HuH-7.5 (cell line): ENCODE measurements at regions not wholly inside any gene's neighbourhood (a gene's known extent, or its start where the extent isn't known, plus 50 kb on each side); places are given as distances from the start of the nearest gene placed in this dataset.

Experiments
- DNase-seq: peaks from one replicate; pipeline ENCODE4 v3.0.0; 2011; ENCODE audit warnings: low spot score

DNA sequence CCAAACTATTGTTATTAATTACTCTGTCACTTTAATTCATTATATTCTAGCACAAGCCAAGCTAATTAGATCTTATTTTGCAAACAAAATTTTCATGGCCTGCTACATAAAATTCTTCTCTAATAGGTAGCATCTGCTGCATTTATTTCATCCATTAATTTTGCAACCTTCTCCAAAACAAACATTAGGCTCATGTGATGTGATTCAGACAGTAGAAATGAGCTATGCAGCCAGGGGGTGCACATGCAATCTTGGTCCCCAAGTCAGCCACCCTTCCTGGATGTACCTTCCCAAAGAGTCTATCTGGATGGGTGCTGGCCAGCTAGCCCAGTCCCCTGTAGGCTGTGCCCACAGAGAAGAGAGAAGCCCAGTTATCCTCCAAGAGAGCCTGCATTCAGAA, 242.1 kb upstream of the OSR1 start:
- DNase-seq = no peak

DNA sequence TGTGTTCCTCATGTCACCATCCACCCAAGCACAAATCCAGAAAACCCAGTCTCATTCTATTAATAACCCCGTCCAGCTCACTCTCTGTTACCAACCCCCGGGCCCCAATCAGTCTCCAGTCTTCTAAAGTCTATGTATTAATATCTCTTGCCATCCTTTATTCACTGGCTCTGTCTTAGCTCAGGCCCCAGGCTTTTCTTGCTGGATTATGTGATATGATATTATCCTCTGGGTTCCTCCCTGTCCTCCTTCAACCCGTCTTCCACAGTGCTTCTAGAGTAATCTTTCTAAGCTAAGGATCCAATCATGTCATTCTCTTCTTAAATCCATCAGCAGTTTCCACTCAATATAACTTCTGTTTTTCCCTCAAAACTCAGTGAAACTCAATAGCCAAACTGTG, 240.5 kb upstream of the OSR1 start:
- DNase-seq = no peak

- no peak for DNase-seq
Observed at GRCh38 chr2:19592197-19592596, 233.8 kb upstream of the OSR1 start.

- no peak for DNase-seq
Observed at GRCh38 chr2:19589791-19590190, 231.4 kb upstream of the OSR1 start.

- DNase-seq = no peak
Observed at GRCh38 chr2:19580830-19581229, 222.4 kb upstream of the OSR1 start.

- no peak for DNase-seq
Observed at GRCh38 chr2:19580264-19580663, 221.8 kb upstream of the OSR1 start.

DNA sequence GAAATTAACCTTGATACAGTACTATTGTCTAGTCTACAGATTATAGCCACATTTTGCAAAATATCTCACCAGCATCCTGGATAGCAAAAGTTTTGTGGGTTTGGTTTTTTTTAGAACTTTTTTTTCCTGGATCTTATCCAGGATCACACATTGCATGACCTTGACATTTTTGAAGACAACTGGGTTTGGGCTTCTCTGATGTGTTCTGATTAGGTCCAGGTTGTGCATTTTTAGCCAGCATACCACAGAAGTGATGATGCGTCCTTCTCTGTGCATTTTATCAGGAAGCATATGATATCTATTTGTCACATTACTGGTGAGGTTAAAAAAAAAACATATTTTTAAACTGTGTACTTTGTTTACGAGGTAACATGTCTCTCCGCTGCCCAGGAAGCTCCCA, 221.0 kb upstream of the OSR1 start:
- no peak for DNase-seq

- DNase-seq = no peak
Observed at GRCh38 chr2:19577723-19578122, 219.3 kb upstream of the OSR1 start.

- no peak for DNase-seq
Observed at GRCh38 chr2:19576411-19576810, 218.0 kb upstream of the OSR1 start.

GRCh38 chr2:19575641-19576040, 217.2 kb upstream of the OSR1 start:
- no peak for DNase-seq

GRCh38 chr2:19574778-19575260, 216.4 kb upstream of the OSR1 start:
- no peak for DNase-seq

GRCh38 chr2:19573784-19574183, 215.4 kb upstream of the OSR1 start:
- no peak for DNase-seq

GRCh38 chr2:19571773-19572172, 213.3 kb upstream of the OSR1 start:
- DNase-seq = no peak

GRCh38 chr2:19569300-19569791, 210.9 kb upstream of the OSR1 start:
- no peak for DNase-seq

DNA sequence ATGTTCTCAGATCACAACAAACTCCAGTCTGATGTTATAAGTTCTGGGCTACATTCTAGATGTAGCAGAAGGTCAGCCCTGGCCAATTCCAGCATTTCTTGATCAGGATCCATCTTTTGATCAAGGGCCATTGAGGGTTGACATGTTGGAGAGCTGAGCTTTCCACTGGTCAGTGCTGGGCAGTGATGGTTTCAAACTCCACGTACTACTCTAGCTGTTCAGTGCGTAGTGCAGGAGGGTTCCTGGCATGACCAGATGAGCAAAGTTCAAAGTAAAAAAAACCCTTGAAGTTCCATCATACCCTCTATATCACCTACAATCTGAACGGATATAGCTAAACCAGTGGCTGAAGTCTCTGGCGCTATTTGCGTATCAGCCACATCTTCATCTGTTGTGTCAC, 210.4 kb upstream of the OSR1 start:
- DNase-seq = no peak

GRCh38 chr2:19560785-19561184, 202.4 kb upstream of the OSR1 start:
- DNase-seq = no peak

DNA sequence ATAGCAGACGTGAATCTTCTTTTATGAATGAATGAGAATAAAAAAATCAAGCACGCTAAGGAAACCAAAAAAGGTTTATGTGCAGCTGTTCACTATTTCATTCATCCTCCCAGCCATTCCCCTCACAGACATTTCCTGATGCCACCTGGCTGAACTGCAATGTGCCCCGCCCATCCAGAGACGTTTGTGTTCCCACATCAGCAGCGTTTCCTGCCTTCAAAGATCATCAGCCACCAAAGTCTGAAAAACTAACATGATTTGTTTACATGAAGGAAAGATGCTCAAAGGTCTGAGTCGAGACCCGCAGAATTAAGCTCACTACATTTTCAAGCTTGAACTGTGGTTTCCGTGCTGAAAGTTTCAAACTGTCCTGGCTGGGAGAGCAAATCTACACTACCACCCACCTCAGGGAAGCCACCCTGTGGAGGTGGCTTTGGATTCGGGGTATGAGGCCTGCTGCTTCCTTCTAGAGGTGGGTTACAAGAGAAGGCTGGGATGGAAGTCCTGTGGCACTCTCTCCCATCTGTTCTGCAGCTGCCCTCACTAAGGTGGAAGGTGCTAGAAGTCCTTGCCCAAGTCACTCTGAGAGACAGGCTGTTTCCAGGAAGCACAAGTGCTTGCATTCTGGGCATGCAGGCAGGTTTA, 201.3 kb upstream of the OSR1 start:
- no peak for DNase-seq

DNA sequence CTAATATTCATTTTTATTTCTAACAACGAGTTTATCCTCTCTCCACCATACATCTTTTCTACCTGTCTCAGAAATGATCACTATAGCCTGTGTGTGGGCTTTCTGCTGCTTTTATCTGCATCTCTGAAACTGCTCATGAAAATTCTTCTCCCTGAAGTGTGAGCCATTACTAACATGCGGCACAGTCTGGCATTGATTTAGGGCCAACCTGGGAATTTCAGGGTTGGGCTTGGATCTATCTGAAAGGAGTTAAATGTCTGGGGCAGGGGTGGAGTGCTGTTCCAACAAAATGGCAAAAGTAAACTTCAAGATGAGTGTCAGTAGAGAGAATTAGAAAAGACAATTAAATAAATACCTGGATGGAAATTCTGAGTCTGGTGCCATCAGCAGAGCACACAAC, 198.2 kb upstream of the OSR1 start:
- DNase-seq = no peak

- DNase-seq = no peak
Observed at GRCh38 chr2:19554520-19554919, 196.1 kb upstream of the OSR1 start.

GRCh38 chr2:19552270-19552669, 193.8 kb upstream of the OSR1 start:
- no peak for DNase-seq

DNA sequence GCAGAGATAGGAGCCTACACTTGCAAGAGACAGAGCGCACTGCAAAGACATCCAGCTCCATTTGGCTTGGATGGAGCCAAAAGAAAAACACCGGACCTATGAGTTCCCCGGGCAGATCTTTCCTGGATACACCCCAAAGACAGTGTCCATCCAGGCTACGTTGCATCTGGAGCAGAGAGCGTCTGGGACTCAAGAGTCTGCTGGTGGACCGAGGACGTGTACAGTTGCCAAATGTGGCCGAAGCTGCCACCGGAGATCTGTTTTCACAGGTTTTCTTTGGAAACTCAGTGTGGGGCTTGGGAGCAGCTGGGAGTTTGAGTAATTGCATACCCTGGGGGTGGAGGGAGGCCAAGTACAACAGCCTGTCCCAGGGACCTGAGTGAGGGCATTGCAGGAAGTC, 192.3 kb upstream of the OSR1 start:
- DNase-seq = no peak

GRCh38 chr2:19549821-19550220, 191.4 kb upstream of the OSR1 start:
- DNase-seq = no peak

- DNase-seq = no peak
Observed at GRCh38 chr2:19548116-19548515, 189.7 kb upstream of the OSR1 start.

GRCh38 chr2:19547321-19547720, 188.9 kb upstream of the OSR1 start:
- DNase-seq = no peak
